T47D (cell line): ENCODE measurements at regions not wholly inside any gene's neighbourhood (a gene's known extent, or its start where the extent isn't known, plus 50 kb on each side); places are given as distances from the start of the nearest gene placed in this dataset.
A peak's percentile ranks its signal among the peaks of the same experiment; 100 is the strongest.
"Not testable (repeated sequence)": the region's sequence is repeated elsewhere in the genome, so short reads cannot be mapped to it uniquely, and the experiment has no call there.

Experiments used
- DNase-seq, 2 experiments: peaks; one replicate each; pipeline versions ENCODE4 v3.0.0 to v3.0.0-alpha.2; 2011 to 2012; ENCODE audit warnings: low read depth in 1 of 2, low spot score in 1 of 2
- JUND ChIP-seq: IDR thresholded peaks from 2 replicates; pipeline ENCODE4 v1.6.1; 2012; ENCODE audit warnings: low read depth
- in situ Hi-C: cut with HindIII; loops from 2 replicates; pipeline ENCODE4 v1.10.0; 2016; ENCODE audit warnings: low sequenced_read_pairs, low pct_unique_long_range_greater_than_20kb

DNA sequence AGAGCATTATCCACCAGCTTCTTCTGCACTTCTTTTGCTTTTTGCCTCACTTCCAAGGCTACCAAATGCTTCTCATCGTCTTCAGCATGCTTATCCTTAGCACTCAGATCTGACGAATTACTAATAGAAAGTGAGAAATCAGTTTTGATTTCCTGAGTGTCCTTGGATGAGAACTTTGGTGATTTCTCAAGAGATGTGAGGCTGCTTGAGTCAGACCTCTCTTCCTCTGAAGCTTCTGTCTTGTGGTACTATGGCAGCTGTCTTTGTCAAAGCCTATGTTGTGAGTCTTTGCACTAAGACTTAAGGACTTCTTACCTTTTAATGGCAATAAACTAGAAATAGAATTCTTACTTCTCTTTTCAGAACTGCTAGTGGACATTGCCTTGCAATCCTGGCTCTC lies 169.9 kb downstream of the CPE start:
- no peak for DNase-seq
- in situ Hi-C loops = no loop called here
- TF ChIP-seq JUND = no peak

GRCh38 chr4:165553221-165553810 lies 174.5 kb downstream of the CPE start:
- TF ChIP-seq JUND = no peak
- DNase-seq = no peak
- in situ Hi-C loops = no loop called here

- no peak for TF ChIP-seq JUND
- in situ Hi-C loops = no loop called here
- no peak for DNase-seq
Measured at GRCh38 chr4:165555302-165555701, 176.5 kb downstream of the CPE start.

GRCh38 chr4:165556383-165556782 lies 177.6 kb downstream of the CPE start:
- in situ Hi-C loops = no loop called here

DNA sequence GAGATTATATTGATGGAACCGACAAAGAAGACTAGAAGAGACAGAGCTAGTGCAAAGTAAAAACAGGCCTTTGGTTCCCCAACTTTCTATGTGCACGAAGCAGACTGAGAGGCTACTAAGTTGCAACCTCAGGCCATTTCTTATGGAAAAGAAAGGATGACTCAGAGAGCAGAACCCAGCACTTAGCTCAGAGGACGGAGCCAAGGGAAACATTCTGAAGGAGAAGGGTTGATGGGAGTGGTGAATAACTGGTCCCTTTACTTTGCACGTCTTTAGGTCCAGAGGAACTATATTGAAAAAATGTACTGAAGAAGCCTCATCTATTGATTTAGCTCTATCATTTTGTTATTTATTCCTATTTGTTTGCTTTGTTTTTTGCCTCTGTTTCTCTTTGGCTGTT lies 182.1 kb downstream of the CPE start:
- no peak for TF ChIP-seq JUND
- no peak for DNase-seq
- in situ Hi-C loops = no loop called here

More at GRCh38 chr4:165556383-165556782, 177.6 kb downstream of the CPE start:
- no peak for DNase-seq
- no peak for TF ChIP-seq JUND

DNA sequence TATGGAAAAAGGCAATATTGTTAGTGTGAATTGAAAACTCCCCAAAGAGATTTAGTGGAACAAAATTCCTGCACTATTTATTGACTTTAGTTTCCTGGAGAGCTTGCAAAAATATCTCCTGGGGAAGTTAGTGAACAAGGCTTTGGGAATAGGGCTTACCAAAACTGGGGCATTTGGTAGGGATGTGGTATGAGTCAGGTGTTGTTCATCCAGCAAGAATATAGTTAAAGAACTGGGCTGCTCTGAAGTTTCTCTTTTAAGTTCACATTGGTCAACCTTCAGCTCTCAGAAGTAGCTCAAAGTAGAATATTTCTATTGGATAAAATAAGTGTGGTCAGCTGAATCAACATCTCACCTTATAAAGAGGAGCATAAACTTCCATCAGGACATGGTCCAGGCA lies 185.0 kb downstream of the CPE start:
- in situ Hi-C loops = no loop called here
- DNase-seq = no peak
- TF ChIP-seq JUND = no peak

- in situ Hi-C loops = no loop called here
- TF ChIP-seq JUND = no peak
- no peak for DNase-seq
Measured at GRCh38 chr4:165569031-165569430, 190.2 kb downstream of the CPE start.

DNA sequence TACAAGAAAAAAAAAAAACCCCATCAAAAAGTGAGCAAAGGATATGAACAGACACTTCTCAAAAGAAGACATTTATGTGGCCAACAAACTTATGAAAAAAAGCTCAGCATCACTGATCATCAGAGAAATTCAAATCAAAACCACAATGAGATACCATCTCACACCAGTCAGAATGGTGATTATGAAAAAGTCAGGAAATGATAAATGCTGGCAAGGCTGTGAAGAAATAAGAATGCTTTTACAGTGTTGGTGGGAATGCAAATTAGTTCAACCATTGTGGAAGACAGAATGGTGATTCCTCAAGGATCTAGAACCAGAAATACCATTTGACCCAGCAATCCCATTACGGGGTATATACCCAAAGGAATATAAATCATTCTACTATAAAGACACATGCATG lies 192.7 kb downstream of the CPE start:
- in situ Hi-C loops, DNase-seq: not testable (repeated sequence)

DNA sequence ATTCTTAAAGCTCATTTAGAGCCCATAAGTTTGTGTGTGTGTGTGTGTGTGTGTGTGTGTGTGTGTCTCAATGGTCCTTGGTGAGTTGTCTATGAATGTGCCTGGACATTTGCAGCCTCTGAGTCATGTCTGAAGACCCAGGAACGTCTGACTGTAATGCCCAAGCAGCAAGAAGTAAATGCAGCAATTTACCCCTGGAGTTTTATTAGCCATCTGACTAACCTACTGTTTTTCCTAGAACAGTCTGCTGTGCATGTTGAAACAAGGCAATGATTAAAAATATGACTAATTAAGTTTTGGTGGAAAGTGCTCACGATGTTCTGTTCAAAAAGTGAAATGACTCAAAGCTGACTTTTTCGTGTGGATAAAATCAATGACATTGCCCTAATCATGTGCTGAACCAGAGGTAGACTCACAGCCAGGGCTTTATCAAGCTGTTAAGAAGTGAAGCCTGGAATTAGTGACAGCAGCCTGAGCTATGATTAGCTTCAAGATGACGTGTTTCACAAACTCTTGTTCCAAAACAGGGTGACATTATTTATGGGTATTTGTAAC lies 201.6 kb downstream of the CPE start:
- no peak for TF ChIP-seq JUND
- in situ Hi-C loops = no loop called here
- no peak for DNase-seq

DNA sequence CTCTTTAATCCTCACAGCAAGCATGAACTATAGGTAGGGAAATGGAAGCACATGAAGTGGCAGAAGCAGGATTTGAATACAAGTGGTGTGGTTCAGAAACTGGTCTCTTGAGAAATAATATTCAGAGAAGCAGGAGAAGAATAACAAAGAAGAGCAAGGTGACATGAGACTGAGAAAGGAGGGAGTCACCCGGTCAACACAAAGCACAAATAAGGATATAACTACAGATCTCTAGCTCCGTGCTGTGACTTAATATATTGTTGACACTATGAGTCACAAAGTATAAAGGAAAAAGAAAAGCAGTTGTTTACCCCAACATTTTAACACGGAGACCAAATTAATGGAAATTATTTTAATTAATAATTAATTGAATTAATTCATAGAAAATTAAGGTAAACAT lies 204.5 kb downstream of the CPE start:
- in situ Hi-C loops = no loop called here
- no peak for TF ChIP-seq JUND
- DNase-seq = peak in 1 of 2 experiments; percentile 3

DNA sequence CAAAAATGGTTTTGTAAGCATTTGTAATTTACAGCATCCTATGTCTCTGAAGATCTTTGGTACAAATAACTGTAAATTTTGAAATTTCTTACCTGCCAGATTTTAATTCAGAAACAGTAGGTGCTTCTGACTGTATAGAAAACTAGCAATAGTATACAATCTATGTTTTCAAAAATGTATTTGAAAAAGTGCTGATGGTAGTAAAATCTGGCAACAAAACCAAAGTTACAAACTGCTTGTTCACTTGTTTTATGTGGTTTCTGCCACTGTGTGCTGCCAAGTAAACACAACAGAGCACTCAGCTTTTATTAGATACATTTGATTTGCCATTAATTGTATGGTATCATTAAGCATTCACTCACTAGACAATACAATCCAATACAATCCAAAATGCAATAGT lies 206.1 kb downstream of the CPE start:
- no peak for TF ChIP-seq JUND
- in situ Hi-C loops = no loop called here
- no peak for DNase-seq

DNA sequence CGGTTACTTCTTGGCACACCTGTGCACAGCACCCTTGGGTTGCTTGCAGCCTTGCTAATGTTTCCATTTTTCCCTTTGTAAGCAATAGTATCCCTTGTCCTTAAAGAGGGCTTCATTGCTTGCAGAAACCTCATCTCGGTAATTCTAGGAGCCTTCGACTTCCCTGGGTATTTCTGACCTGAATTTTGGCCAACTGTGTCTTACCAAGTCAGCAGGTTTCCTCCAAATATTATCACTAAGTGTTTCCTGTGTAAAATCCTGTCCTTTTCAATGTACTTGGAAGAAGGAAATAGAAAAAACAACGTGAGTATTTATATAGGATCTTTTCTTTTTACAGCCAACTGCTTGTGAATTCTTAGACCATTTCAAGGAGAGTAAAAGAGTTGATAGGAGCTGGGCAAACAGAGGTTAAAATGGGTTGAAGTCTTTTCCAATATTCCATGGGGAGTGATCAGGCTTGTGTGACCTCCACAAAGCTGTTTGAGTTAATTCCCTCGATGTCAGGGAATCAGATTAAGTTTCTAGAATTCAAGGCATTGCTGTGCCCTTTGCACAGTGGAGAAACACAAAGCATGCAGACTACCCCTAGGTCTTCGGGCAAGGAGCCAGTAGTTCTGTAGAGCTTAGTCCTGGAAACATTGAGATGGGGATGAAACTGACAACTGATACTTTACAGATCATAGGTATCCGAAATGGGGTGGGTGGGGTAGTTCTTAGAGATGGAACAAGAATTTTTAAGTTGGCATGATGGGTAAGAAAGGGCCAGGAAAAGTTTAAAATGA lies 209.9 kb downstream of the CPE start:
- in situ Hi-C loops = no loop called here
- DNase-seq = no peak

DNA sequence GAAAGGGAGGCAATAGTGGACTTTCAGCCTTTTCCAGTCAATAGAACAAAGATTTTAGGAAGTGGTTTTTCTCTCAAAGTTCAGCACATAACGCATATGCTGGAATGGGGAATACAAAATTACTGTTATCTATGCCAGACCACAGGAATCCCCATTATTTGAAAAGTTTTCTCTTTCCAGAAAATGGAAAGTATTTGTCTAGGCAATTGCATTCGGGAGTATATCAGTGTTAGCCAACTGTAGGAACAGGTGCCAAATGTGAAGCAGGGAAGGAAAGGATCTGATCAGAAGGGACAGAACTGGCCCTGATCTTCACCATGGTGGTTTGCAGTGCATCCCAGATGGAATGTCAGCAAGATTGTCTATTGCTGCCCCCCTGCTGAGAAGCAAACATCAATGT lies 213.6 kb downstream of the CPE start:
- DNase-seq = no peak
- in situ Hi-C loops = no loop called here
- no peak for TF ChIP-seq JUND

More for the DNA sequence above, 209.9 kb downstream of the CPE start:
- TF ChIP-seq JUND = no peak
